ENCODE measurements at regions not wholly inside any gene's neighbourhood (a gene's known extent, or its start where the extent isn't known, plus 50 kb on each side); places are given as distances from the start of the nearest gene placed in this dataset.

- TF ChIP-seq CTCF (IDR thresholded peaks at IDR 0.05) (no peak), POLR2A (IDR thresholded peaks at IDR 0.05) (no peak)
These were observed 363.4 kb upstream of the JARID2 start for GRCh38 chr6:14882394-14883026.
